C4-2B (cell line): ENCODE measurements at regions not wholly inside any gene's neighbourhood (a gene's known extent, or its start where the extent isn't known, plus 50 kb on each side); places are given as distances from the start of the nearest gene placed in this dataset.

ENCODE experiments used
- H3K27ac ChIP-seq: fragments of 450-650 bp; 2 replicates; pipeline ENCODE4 v1.5.1; 2017
- CTCF ChIP-seq: fragments of 450-650 bp; conservative IDR thresholded peaks from 2 replicates; pipeline ENCODE4 v1.5.1; 2017; ENCODE audit warnings: mild to moderate bottlenecking
- ZFX ChIP-seq: fragments of 450-650 bp; IDR thresholded peaks from 2 replicates; pipeline ENCODE4 v1.6.1; 2017

GRCh38 chr10:4655406-4655805, 170.6 kb upstream of the AKR1E2 start:
- no peak overlapping the region for H3K27ac ChIP-seq
- TF ChIP-seq ZFX (no peak), CTCF (no peak)

- no peak overlapping the region for H3K27ac ChIP-seq
- TF ChIP-seq CTCF, result no peak; the same call in 1 of the 2 replicates
- TF ChIP-seq ZFX, result no peak
These were observed 171.5 kb upstream of the AKR1E2 start for GRCh38 chr10:4654496-4654895.

GRCh38 chr10:4653160-4653559, 172.8 kb upstream of the AKR1E2 start:
- no peak overlapping the region for H3K27ac ChIP-seq
- no peak for TF ChIP-seq CTCF
- no peak for TF ChIP-seq ZFX

GRCh38 chr10:4652111-4653010, 173.6 kb upstream of the AKR1E2 start:
- TF ChIP-seq CTCF (no peak), ZFX (no peak)
- no peak overlapping the region for H3K27ac ChIP-seq

- no peak overlapping the region for H3K27ac ChIP-seq
- TF ChIP-seq ZFX (no peak), CTCF (no peak)
These were observed 174.5 kb upstream of the AKR1E2 start for GRCh38 chr10:4651404-4652037.

GRCh38 chr10:4650582-4650981, 175.4 kb upstream of the AKR1E2 start:
- H3K27ac ChIP-seq, result no peak overlapping the region

More at GRCh38 chr10:4650582-4650981, 175.4 kb upstream of the AKR1E2 start:
- TF ChIP-seq ZFX (no peak), CTCF (no peak)
